Tibial nerve (tissue), 4 donors: ENCODE measurements at regions not wholly inside any gene's neighbourhood (a gene's known extent, or its start where the extent isn't known, plus 50 kb on each side); places are given as distances from the start of the nearest gene placed in this dataset.

Source experiments
- DNase-seq, 2 donors: peaks; one replicate each; pipeline ENCODE4 v3.0.0-alpha.2; 2019; ENCODE audit warnings: low spot score in 2 of 2
- H3K27ac ChIP-seq, 4 donors: fragments of 200-600 bp; sonication (generic) in 3 of 4; one replicate each; pipeline ENCODE4 v1.5.1; 2017 to 2019; ENCODE audit warnings: mild to moderate bottlenecking in 1 of 4
- H3K27me3 ChIP-seq, 2 donors: fragments of 200-600 bp; sonication (generic) in 1 of 2; one replicate each; pipeline versions ENCODE4 v1.5.1 to v1.6.0; 2017 to 2019
- H3K36me3 ChIP-seq, 3 donors: fragments of 200-600 bp; sonication (generic); one replicate each; pipeline ENCODE4 v1.5.1; 2018 to 2019
- H3K4me1 ChIP-seq, 4 donors: fragments of 200-600 bp; sonication (generic) in 3 of 4; one replicate each; pipeline ENCODE4 v1.5.1; 2017 to 2019
- H3K4me3 ChIP-seq, 4 donors: fragments of 200-600 bp; sonication (generic) in 3 of 4; one replicate each; pipeline ENCODE4 v1.5.1; 2017 to 2019; ENCODE audit warnings: mild to moderate bottlenecking in 1 of 4, moderate library complexity in 1 of 4
- H3K9me3 ChIP-seq, 4 donors: fragments of 200-600 bp; sonication (generic) in 3 of 4; one replicate each; pipeline ENCODE4 v1.5.1; 2017 to 2019
- EP300 ChIP-seq, 2 donors: sonication (generic); formaldehyde crosslinking; IDR thresholded peaks; one replicate each; pipeline ENCODE4 v1.6.1; 2017; ENCODE audit warnings: antibody characterized with exemption in 2 of 2, mild to moderate bottlenecking in 1 of 2
- POLR2A ChIP-seq, 2 donors: fragments of 450-650 bp; IDR thresholded peaks; one replicate each; pipeline ENCODE4 v1.6.1; 2017; ENCODE audit warnings: antibody characterized with exemption in 2 of 2, mild to moderate bottlenecking in 2 of 2, moderate library complexity in 2 of 2
- WGBS, 2 donors: methylation state at CpG; one replicate each; pipeline ENCODE4 v1.1.5; 2018; 5-methylcytosine and 5-hydroxymethylcytosine counted together
- TF ChIP-seq, protein P1 (sequence below), 5 experiments: fragments of 200-600 bp in 3 of 5; fragments of 450-650 bp in 2 of 5; sonication (generic) in 3 of 5; IDR thresholded peaks; one replicate each; pipeline ENCODE4 v1.5.1; 2016 to 2019; ENCODE audit warnings: antibody characterized with exemption in 5 of 5, mild to moderate bottlenecking in 3 of 5, moderate library complexity in 2 of 5

DNA sequence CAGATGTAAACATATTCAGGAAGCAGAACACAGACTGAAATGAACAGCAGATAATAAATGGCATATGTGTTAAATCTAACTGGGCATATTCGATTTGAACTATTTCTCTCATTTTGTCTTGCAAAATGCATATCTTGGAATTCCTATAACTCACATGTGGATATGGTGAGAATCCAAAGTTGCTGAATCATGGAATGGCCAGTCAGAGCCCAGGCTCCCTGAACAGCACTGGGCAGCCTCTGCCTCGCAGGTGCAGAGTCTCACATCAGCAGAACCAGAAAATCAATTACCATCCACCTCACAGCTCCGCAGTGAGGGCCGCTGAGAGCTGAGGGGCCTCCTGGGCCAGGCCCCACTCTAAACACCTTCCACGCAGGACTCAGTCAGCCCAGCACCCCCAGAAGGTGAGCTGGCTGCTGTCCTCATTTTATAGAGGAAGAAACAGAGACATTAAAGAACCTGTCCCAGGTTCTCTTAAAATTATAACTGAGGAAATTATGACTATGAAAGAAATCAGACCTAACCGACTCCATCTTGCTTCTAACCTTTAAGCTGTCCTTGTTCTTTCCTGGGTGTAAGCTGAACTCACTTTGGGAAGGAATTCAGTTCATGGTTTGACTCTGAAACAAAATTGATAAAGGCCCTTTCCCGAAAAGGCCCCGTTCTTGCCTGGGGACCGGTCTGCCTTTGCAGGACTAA lies 269.1 kb upstream of the SFSWAP start:
- Histone ChIP-seq H3K9me3 (no peaks in the 10 kb centered on the region), H3K4me3 (no peak overlapping the region), H3K27me3 (peaks cover 0 to 7% of the 10 kb centered on the region in 2 donors), H3K4me1 (no peaks in the 10 kb centered on the region), H3K27ac (no peak overlapping the region), H3K36me3 (no peaks in the 10 kb centered on the region)
- TF ChIP-seq POLR2A (IDR thresholded peaks at IDR 0.05): no peak
- TF ChIP-seq EP300 (IDR thresholded peaks at IDR 0.05): no peak
- TF ChIP-seq, protein P1, sequence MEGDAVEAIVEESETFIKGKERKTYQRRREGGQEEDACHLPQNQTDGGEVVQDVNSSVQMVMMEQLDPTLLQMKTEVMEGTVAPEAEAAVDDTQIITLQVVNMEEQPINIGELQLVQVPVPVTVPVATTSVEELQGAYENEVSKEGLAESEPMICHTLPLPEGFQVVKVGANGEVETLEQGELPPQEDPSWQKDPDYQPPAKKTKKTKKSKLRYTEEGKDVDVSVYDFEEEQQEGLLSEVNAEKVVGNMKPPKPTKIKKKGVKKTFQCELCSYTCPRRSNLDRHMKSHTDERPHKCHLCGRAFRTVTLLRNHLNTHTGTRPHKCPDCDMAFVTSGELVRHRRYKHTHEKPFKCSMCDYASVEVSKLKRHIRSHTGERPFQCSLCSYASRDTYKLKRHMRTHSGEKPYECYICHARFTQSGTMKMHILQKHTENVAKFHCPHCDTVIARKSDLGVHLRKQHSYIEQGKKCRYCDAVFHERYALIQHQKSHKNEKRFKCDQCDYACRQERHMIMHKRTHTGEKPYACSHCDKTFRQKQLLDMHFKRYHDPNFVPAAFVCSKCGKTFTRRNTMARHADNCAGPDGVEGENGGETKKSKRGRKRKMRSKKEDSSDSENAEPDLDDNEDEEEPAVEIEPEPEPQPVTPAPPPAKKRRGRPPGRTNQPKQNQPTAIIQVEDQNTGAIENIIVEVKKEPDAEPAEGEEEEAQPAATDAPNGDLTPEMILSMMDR (IDR thresholded peaks at IDR 0.05): no peak
- no peak for DNase-seq
- 81 to 85% methylated on average over 8 to 9 of the region's 9 CpGs for WGBS, 2 donors

DNA sequence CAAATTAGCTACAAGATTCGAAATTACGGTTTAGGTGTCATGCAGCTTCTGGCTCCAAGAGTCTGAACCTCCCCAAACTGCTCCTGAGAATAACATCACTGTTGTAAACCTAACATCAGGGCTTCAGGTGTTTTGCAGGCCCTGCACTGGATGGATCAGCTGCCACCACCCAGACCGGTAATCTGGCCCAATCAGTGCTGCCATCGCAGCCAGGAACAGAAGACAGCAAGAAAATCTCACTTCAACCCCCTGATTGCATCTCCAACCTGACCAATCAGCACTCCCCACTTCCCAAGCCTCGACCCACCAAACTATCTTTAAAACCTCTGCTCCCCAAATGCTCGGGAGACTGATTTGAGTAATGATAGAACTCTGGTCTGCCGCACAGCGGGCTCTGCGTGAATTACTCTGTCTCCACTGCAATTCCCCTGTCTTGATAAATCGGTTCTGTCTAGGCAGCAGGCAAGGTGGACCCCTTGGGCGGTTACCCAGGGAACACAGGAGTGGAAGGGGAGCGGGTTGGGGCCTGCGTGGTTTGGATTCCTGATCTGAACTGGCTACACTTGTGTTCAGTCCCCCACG lies 268.5 kb upstream of the SFSWAP start:
- Histone ChIP-seq H3K27ac (no peak overlapping the region), H3K4me1 (no peaks in the 10 kb centered on the region), H3K4me3 (no peak overlapping the region), H3K36me3 (no peaks in the 10 kb centered on the region), H3K9me3 (no peaks in the 10 kb centered on the region), H3K27me3 (peaks cover 0 to 4% of the 10 kb centered on the region in 2 donors)
- TF ChIP-seq POLR2A (IDR thresholded peaks at IDR 0.05) (no peak), EP300 (IDR thresholded peaks at IDR 0.05) (no peak)
- TF ChIP-seq, protein P1 (IDR thresholded peaks at IDR 0.05): no peak
- no peak for DNase-seq
- WGBS, 2 donors: 79 to 81% methylated on average over 14 of the region's 14 CpGs

DNA sequence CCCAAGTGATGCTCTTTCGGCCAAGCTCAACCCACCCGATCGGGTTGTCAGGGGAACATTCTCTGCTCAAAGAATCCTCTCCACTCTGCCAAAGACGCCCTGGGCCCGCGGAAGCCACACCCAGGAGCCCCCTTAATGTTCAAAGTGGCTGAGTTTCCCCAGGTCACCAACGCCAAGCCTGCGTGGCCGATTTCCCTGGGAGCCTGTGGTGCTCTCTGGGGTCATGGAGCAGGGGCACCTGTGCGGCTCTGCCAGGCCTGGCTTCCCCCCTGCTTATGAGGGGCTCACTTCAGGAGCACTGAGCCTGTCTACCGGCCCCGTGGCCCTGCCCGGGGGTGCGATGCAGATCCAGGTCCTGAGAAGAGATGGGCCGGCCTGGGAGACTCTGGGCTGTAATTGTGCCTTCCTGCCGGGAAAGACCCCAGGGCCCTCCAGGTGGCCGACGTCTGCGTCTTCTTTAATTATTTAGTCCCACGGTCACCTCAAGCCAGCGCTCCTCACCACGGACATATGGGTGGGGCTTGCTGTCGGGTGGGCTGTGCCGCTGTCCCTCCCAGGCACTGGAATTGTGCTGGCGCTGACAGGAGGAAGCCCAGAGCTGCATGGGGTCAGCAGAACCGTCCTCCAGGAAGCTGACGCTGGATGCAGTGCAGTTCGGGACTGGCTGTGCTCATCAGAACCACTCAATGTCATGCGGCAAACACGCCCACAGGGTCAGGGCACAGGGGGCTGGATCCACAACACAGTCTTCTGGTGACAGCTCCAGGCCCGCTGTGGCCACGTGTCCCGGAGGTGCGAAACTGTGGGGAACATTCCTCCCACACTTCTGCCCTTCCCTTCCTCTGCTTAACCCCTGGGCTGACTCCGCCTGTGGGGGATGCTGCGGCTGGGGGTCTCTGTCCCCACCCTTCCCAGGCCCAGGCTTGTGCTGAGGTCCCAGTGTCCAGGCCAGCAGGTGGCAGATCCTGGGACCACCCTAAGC lies 267.6 kb upstream of the SFSWAP start:
- H3K36me3 ChIP-seq: no peaks in the 10 kb centered on the region
- WGBS, 2 donors: 74 to 80% methylated on average over 34 to 36 of the region's 36 CpGs
- no peak overlapping the region for H3K27ac ChIP-seq
- H3K9me3 ChIP-seq: peaks cover 0 to 6% (median under 1%) of the 10 kb centered on the region in 4 donors
- H3K4me1 ChIP-seq: no peaks in the 10 kb centered on the region
- DNase-seq: no peak
- H3K4me3 ChIP-seq: no peak overlapping the region
- TF ChIP-seq EP300 (IDR thresholded peaks at IDR 0.05) (no peak), POLR2A (IDR thresholded peaks at IDR 0.05) (no peak)
- TF ChIP-seq, protein P1 (IDR thresholded peaks at IDR 0.05): no peak
- H3K27me3 ChIP-seq: no peaks in the 10 kb centered on the region

DNA sequence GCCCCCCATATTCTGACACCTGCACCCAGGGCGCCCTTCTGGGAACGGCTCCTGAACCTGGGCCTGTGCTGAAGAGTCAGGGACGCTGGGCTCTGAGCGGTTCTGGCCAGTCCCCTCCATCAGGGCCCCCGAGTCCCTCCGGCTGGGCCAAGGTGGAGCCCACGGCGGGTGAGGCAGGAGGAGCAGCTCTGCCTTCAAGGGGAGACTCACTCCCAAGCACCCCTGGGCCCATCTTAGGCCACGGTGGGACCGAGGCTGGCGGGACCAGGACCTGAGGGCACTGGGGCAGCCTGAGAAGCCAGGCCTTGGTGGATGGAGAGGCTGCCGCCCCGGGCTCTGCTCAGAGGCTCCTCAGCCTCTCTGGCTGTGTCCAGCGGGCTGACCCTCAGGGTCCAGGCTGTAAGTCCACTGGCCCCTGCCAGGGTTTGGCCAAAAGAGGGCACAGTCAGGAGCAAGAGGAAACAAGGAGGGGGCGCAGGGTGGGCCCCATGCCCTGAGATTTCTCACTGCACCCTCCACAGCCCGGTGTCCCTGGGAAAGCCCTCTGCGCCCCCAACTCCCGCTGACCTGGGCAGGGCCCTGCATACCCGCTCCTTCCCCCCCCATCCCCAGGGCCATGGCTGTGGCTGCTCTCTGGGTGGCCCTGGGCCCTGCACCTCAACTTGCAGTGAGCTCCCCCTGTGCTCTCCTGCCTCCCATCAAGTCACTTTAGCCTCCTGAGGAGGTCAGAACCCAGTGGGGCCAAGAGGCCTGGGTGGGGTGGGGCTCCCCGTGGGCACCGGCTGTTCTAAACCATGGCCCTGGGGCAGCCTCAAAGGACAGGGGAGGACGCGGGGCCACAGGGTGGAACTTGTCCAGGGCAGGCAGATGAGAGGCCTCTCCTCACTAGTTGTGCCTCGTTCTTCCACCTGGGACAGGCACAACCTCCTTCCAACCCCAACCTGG lies 266.4 kb upstream of the SFSWAP start:
- H3K36me3 ChIP-seq: no peaks in the 10 kb centered on the region
- H3K27me3 ChIP-seq: no peaks in the 10 kb centered on the region
- 87 to 89% methylated on average over 22 to 23 of the region's 24 CpGs for WGBS, 2 donors
- H3K4me1 ChIP-seq: no peaks in the 10 kb centered on the region
- DNase-seq: no peak
- H3K9me3 ChIP-seq: peaks cover 0 to 18% (median 2%) of the 10 kb centered on the region in 4 donors
- no peak overlapping the region for H3K4me3 ChIP-seq
- no peak for TF ChIP-seq POLR2A (IDR thresholded peaks at IDR 0.05)
- TF ChIP-seq, protein P1 (IDR thresholded peaks at IDR 0.05): no peak
- no peak for TF ChIP-seq EP300 (IDR thresholded peaks at IDR 0.05)
- no peak overlapping the region for H3K27ac ChIP-seq
